GM21737 (cell line): ENCODE measurements at regions not wholly inside any gene's neighbourhood (a gene's known extent, or its start where the extent isn't known, plus 50 kb on each side); places are given as distances from the start of the nearest gene placed in this dataset.
"Not testable (repeated sequence)": the region's sequence is repeated elsewhere in the genome, so short reads cannot be mapped to it uniquely, and the experiment has no call there.

Experiments used
- ATAC-seq: cut with Tn5 transposase; IDR thresholded peaks from one replicate; pipeline ENCODE4 v1.9.1; 2021; ENCODE audit warnings: mild to moderate bottlenecking, moderate library complexity; ENCODE audit not compliant: unreplicated experiment

DNA sequence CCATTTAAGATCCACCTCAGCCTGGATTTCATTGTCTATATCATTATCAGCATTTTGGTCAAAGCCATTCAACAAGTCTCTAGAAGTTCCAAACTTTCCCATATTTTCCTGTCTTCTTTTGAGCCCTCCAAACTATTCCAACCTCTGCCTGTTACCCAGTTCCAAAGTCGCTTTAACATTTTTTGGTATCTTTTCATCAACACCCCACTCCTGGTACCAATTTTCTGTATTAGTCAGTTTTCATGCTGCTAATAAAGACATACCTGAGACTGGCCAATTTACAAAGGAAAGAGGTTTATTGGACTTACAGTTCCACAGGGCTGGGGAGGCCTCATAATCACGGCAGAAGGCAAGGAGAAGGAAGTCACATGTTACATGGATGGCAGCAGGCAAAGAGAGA is 982.9 kb downstream of the TAF11L14 start:
- not testable (repeated sequence) for ATAC-seq

DNA sequence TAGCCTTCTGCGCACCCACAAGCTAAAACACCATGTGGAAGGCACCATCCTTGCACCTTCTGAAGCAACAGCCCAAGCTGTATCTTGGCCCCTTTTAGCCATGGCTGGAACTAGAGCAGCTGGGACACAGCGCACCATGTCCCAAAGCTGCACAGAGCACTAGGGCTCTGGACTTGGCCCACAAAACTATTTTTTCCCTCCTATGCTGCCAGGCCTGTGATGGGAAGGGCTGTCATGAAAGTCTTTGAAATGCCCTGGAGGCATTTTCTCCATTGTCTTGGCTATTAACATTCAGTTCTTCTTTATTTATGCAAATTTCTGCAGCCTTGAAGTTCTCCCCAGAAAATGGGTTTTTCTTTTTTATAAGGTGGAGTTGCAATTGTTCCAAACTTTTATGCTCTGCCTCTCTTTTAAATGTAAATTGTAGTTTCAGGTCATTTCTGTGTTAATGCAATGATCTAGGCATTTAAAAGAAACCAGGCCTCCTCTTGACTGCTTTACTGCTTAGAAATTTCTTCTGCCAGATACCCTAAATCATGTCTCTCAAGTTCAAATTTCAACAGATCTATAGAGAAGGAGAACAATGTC is 996.3 kb downstream of the TAF11L14 start:
- ATAC-seq = no peak

DNA sequence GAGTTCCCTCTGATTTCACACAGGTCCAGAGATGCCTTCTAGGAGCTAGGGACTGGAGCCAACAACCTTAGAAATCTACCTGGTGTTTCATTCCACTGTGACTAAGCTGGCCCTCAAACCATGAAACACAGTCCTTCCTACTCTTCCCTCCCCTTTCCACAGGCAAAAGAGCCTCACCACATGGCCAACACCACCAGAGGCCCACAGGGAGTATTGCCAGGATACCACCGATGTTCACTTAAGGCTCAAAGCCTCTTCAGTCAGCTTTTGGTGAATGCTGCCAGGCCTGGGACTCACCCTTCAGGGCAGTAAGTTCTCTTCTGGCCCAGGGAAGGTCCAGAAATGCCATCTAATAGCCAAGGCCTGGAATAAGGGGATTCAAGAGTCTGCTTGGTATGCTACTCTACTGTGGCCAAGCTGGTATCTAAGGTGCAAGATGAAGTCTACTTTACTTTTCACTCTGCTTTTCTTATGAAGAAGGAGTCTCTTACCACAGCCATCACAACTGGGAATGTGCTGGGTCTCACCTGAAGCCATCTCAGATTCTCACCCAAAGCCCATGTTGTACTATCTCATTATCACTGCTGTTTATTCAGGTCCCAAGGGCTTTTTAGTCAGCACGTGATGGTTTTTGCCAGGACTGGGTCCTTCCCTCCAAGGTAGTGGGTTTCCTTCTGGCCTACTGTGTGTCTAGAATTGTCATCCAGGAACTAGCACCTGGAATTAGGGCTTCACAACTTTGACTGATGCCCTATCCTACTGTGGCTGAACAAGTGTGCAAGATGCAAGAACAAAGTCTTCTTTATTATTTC is 1018.4 kb downstream of the TAF11L14 start:
- ATAC-seq = no peak

DNA sequence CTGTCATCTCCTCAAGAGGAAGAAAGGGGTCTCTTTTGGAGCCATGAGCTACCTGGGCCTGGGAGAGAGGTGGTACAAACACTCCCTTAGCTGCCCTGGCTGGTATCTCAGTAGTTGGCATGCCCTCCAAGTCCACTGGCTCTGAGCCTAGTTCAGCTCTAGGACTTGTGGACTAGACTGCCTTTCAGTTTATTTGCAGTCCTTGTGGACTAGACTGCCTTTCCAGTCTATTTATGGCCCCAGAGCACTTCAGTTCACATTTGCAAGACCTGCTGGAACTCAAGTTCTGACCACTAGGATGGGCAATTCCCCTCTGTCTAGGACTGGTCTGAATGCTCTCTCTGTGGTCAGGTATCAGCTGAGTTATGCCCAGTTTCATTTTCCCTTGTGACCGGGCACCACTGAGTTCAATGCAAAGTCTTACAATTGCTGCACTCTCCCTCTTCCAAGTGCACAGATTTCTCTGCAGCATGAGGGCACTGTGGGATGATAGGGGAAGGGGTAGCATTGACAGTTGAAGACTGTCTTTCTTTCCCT is 1019.0 kb downstream of the TAF11L14 start:
- peak; percentile 57 for ATAC-seq

DNA sequence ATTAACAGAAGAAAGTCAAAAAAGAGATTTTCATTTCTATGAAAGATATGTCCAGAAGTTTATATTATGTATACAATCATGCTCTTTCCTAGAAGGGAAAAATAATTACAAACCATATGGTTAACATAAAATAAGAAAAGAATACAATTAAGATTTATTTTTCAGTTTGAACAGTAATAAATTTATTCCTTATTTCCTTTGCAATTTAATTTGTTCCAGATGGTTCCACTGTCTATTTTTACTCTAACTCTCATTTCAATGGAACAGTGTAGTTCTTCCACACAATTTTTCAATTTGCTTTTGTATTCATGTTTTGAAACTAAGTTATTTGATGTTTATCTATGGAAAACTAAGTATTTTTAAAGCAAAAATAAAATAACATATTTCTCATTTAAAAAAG is 1026.3 kb downstream of the TAF11L14 start:
- no peak for ATAC-seq

DNA sequence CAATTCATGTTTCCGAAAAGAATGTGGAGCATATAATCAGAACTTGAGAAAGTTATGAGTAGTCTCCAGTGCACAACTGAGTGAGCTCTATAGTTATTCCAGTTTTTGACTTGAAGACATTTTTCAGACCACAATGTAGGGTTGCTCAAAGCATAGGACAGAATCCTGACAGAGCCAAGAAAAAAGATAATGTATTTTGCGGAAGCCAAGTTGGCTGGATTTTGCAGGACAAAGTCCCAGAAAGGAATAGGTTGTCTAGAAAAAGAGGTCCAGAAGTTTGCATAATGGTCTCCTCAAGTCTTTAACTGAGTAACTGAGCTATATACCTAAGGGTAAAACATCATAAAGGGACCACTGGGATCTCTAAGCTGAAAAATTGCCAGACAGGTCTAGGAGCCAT is 1028.0 kb downstream of the TAF11L14 start:
- no peak for ATAC-seq

DNA sequence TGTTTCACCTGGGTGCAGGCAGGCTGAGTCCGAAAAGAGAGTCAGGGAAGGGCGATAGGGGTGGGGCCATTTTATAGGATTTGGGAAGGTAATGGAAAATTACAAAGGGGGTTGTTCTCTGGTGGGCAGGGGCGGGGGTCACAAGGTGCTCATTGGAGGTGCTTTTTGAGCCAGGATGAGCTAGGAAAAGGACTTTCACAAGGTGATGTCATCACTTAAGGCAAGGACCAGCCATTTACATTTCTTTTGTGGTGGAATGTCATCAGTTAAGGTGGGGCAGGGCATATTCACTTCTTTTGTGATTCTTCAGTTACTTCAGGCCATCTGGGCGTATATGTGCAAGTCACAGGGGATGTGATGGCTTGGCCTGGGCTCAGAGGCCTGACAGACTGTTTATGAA is 1040.0 kb downstream of the TAF11L14 start:
- not testable (repeated sequence) for ATAC-seq

DNA sequence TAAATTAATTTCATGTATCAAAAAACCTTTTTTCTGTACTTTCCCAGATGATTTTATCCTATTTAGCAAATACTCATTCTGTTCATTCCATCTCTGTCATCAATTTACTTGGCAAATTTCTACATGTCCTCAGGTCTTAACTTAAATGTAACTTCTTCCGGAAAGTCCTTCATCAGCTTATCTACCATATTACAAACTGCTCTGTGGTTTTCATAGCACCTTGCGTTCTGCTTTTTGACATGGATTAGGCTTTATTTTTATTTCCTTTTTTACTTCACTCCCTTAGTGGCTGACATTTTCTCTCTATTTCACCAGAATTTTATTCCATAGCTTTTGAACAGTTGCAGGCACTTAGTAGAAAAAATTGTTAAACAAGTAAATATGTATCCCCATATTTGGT is 1040.8 kb downstream of the TAF11L14 start:
- ATAC-seq = no peak

DNA sequence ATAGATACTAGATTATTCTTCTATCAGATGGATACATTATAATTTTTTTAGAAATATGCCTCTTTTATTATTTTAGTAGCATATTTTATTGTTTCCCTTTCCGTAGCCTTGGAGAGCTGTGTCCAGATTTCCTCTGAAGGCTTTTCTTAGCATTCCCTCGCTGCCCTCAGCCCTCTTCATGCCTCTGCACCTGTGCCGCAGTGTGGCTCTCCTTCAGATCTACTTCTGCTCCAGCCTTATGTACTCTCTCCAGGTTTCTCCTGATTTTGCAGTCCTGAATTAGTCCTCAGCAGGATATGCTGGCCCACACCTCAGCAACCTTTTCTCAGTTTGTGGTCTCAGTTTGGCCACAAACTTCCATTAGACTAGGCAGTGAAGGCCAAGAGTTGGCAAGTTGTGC is 1052.0 kb downstream of the TAF11L14 start:
- no peak for ATAC-seq

DNA sequence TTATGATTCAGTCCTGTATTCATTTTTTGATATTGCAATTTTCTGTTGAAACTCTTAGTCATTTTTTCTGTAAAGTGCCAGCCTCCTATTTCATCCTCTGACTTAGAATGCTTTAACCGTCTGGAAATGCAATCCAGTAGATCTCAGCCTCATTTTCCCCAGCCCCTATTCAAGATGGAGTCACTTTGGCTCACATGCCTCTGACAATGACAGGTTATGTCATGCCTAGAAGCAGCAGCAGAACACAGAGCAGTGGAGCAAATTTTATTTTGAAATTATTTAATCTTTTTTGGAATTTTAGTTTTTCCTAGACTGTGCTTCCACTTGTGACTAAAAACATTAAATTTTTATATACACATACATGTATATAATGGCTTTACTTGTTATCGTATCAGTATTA is 1053.2 kb downstream of the TAF11L14 start:
- no peak for ATAC-seq

DNA sequence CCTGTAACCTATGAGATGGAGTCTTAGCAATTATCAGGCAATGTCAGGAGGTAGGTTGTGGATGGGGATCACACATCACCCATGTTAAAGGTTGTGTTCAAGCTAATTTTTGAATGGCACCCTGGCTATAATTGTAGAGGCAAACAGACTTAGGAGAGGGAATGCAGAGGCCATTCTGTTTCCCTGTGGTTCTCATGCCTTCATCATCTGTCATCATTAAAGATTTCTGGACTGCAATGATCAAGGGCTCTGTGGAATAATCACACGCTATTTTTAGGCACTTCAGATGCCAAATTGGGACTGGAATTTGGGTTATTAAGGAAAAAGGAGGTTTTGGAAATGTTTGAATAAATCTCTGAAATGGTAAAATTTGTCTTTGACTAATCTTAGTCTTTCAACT is 1065.4 kb downstream of the TAF11L14 start:
- no peak for ATAC-seq

DNA sequence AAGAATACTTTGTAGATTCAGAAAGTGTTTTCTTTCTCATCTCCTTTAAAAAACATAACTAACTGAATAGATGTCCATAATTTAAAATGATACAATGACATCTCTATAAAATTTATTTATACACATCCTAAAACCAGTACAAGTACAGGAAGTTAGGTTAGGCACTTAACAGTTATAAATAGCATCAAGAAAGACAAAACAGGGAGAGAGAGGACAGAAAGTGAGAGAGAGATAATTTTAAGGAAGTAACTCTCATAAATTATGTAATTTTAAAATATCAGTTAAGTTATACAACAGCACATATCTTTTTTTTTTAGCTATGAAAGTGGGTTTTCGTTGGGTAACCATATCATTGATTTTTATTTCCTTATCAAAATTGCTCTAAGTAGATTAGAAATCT is 1068.6 kb downstream of the TAF11L14 start:
- ATAC-seq = no peak

DNA sequence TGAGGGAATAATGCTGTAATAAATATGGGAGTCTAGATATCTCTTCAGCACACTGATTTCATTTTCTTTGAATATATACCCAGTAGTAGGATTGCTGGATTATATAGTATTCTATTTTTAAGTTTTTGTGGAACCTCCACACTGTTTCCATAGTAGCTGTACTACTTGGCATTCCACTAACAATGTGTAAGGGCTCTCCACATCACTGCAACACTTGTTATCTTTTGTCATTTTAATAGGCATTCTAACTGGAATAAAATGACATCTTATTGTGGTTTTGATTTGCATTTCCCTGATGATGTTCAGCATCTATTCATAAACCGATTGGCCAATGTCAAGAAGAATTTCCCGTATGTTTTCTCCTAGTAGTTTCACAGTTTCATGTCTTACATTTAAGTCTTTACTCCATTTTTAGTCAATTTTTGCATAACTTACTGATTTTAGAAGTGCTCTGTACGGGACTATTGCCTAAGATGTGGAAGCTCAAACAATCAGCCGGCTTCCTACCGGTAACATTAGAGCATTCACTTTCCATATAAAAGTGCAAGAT is 1078.8 kb downstream of the TAF11L14 start:
- ATAC-seq = no peak

DNA sequence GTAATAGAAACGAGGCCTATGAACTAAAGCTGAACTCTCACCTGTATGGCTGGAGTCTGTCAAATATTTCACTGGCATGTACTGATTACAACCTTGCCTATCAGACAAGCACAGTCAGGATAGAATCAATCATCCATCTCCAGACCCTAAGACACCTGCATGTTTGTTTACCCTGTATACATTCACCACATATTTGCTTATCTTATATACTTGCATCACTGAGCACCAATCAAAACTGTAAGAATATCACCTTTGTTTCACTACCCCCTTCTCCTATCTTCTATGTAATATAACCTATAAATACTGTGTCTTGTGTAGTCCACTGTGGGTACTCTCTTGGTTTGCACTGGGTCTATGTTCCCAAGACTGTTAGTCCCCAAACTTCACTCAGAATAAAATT is 1085.7 kb downstream of the TAF11L14 start:
- no peak for ATAC-seq

DNA sequence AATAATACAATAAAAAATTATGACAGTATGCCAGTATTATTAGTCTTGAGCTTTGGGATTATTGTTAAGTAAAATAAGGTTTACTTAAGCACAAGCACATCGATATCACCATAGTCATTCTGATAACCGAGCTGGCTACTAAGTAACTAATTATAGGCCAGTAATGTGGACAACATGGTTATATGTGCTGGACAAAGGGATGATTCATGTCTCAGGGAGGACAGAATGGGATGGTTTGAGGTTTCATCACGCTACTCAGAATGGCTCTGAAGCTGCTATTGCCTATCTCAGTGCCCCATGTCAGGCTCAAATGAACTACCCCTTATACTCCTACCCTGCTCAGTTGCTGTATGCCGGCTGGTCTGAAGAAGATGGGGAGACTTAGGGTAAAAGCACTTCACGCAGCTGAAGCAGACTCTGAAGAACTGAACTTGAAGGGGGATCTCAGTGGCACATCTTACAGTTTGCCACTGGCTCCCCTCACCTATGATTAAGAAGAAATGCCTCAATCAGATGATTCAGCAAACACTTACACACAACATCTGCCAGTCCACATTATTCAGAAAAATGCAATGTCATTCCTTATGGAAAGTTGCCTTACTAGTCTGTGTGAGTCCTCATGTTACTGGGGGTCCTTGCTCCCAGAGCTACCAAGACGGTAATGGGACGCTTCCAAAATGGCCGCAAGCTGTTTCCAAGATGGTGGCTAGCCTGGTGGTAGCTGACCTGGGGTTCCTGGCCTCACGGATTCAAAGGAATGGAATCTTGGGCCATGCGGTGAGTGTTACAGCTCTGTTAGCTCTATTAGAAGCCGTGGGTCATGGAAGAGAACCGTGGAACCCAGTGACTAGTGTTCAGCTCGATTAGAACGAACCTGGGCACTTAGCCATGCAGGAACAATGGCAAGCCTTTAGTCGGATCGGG is 1098.6 kb downstream of the TAF11L14 start:
- no peak for ATAC-seq

DNA sequence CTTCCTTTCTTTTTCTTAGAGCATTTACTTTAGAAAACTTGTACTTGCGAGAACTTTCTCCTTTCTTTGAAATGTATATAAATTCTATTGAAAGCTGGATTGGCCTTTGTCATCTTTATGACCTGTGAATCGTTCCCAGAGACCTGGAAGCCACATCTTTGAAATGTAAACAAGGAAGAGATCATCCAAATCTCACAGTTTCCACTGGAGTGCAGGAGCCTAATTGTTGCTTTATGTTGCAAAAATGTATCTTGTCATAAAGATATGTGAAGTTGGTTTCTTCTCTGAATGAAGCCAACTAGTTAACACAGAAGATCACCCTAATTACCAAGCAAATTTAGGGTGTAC is 1101.8 kb downstream of the TAF11L14 start:
- no peak for ATAC-seq

DNA sequence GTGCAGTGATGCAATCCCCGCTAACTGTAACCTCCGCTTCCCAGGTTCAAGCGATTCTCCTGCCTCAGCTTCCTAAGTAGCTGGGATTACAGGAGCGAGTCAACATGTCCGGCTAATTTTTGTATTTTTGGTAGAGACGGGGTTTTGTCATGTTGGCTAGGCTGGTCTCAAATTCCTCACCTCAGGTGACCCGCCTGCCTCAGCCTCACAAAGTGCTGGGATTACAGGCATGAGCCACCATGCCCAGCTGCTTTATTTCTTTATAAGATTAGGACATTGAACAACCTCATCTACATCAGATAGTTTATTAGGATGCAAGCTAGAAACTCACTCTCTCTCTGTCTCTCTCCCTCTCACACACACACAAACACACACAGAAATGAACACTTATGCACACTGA is 1102.5 kb downstream of the TAF11L14 start:
- ATAC-seq = not testable (repeated sequence)

DNA sequence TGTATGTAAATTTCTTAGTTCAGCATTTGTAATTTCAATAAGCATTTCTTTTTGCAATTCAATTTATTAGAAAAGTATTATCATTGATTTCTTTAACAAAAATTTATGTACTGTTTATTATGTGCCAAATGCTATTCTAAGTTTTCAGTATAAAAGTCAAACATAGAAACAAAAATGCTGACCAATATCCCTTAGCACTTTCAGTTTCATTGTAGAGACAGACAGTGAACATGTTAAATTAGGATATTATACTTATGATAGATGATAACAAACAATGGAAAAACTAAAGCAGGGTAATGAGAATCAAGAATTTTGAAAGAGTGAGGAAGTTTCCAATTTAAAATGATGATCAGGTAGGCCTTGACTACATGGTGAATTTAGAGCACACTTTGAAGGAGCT is 1106.0 kb downstream of the TAF11L14 start:
- no peak for ATAC-seq

DNA sequence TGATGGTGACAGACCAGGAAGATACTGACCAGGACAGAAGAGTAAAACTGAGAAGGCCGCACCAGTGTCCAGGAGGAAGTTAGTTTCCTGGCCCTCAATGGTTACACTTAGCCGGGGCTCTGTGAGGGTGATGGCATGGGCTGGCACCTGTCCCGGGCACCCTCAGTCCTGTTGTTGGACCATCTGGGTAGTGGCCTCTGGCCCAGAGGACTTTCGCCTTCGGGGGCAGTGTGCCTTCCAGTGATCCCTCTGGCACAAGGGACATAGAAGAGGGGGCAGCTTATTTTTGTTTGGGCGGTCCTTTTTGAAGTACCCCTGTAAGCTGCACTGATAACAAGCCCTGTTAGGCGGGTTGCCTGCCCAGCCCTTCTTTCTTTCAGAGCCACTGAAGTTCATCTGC is 1108.6 kb downstream of the TAF11L14 start:
- no peak for ATAC-seq

DNA sequence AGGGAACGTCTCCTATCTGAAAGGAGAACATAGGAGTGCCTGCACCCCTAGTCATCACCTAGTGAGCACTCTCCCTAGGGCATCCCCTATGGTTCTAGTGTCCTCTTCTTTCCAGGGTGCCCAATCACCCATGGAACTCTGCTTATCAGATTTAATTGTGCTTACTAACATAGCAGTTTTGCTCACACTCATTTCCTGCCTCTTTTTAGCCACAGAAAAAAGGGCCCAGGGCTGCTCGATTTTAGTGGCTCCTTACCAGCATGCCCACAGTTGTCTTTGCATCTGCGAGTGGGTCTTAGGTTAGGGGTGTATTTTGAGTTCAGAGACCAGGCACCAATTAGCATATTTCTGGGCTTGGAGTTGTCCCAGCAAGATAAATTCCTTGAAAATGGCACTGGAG is 1110.2 kb downstream of the TAF11L14 start:
- ATAC-seq = no peak
